Uterus (tissue), 2 donors: ENCODE measurements at regions not wholly inside any gene's neighbourhood (a gene's known extent, or its start where the extent isn't known, plus 50 kb on each side); places are given as distances from the start of the nearest gene placed in this dataset.

Experiments
- POLR2A ChIP-seq, 2 donors: fragments of 450-650 bp; IDR thresholded peaks; one replicate each; pipeline ENCODE4 v1.6.1; 2016; ENCODE audit warnings: antibody characterized with exemption in 2 of 2, mild to moderate bottlenecking in 1 of 2, moderate library complexity in 1 of 2
- TF ChIP-seq, protein P1 (sequence below), 4 experiments: fragments of 200-600 bp in 2 of 4; fragments of 450-650 bp in 2 of 4; sonication (generic) in 2 of 4; IDR thresholded peaks; one replicate each; pipeline ENCODE4 v1.5.1; 2016 to 2019; ENCODE audit warnings: antibody characterized with exemption in 4 of 4, mild to moderate bottlenecking in 2 of 4, moderate library complexity in 1 of 4

DNA sequence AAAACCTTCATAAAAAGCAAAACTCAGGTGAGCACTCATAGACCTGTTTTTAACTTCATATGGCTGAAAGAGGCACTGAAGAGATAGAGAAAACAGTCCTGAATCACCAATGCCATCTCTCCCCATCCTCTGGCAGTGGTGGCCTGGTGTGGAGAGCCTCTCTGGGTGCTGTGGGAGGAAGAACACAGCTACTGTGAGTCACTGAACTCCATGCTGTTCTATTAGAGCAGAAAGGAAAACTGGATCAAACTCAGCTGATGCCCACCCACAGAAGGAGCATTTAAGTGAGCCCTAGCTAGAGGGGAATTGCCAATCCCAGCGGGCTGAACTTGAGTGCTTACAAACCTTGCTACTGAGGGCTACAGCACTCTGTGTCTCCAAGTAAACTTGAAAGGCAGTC, 115.3 kb upstream of the SESN3 start:
- TF ChIP-seq, protein P1, sequence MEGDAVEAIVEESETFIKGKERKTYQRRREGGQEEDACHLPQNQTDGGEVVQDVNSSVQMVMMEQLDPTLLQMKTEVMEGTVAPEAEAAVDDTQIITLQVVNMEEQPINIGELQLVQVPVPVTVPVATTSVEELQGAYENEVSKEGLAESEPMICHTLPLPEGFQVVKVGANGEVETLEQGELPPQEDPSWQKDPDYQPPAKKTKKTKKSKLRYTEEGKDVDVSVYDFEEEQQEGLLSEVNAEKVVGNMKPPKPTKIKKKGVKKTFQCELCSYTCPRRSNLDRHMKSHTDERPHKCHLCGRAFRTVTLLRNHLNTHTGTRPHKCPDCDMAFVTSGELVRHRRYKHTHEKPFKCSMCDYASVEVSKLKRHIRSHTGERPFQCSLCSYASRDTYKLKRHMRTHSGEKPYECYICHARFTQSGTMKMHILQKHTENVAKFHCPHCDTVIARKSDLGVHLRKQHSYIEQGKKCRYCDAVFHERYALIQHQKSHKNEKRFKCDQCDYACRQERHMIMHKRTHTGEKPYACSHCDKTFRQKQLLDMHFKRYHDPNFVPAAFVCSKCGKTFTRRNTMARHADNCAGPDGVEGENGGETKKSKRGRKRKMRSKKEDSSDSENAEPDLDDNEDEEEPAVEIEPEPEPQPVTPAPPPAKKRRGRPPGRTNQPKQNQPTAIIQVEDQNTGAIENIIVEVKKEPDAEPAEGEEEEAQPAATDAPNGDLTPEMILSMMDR (IDR thresholded peaks at IDR 0.05) = no peak
- TF ChIP-seq POLR2A (IDR thresholded peaks at IDR 0.05) = no peak
